ENCODE measurements at regions not wholly inside any gene's neighbourhood (a gene's known extent, or its start where the extent isn't known, plus 50 kb on each side); places are given as distances from the start of the nearest gene placed in this dataset.

- no peak for TF ChIP-seq MAX (IDR thresholded peaks at IDR 0.05; ENCODE audit: insufficient read depth, insufficient read length)
- TF ChIP-seq POLR2AphosphoS5 (IDR thresholded peaks at IDR 0.05; ENCODE audit: insufficient read depth, low read depth, low read length): no peak
- no peak for TF ChIP-seq CTCF (IDR thresholded peaks at IDR 0.05; ENCODE audit: extremely low read depth in 1 of 2, insufficient read depth in 1 of 2, low read depth in 1 of 2, low read length in 2 of 2)
- TF ChIP-seq MYC (IDR thresholded peaks at IDR 0.05; ENCODE audit: low read depth, low read length): no peak
- no peak for TF ChIP-seq EZH2 (IDR thresholded peaks at IDR 0.05; ENCODE audit: borderline replicate concordance, low read depth, low read length, severe bottlenecking)
- TF ChIP-seq JUN (IDR thresholded peaks at IDR 0.05; ENCODE audit: borderline replicate concordance, insufficient read depth, insufficient read length, low read depth): no peak
- no peak for TF ChIP-seq POLR2A (IDR thresholded peaks at IDR 0.05; ENCODE audit: low read depth, low read length)
- TF ChIP-seq GATA2 (IDR thresholded peaks at IDR 0.05; ENCODE audit: insufficient read depth, insufficient read length, low read depth, low read length): no peak
Observed at GRCh38 chr6:17001188-17001587, 100.7 kb upstream of the STMND1 start.

Data from endothelial cell of umbilical vein (primary cell).